HEK293T (cell line): ENCODE measurements at regions not wholly inside any gene's neighbourhood (a gene's known extent, or its start where the extent isn't known, plus 50 kb on each side); places are given as distances from the start of the nearest gene placed in this dataset.

Experiments
- BHLHE40 ChIP-seq: fragments of 450-650 bp; IDR thresholded peaks from 2 replicates; pipeline ENCODE4 v1.6.1; 2016; ENCODE audit warnings: mild to moderate bottlenecking, moderate library complexity, borderline replicate concordance
- SP1 ChIP-seq: fragments of 450-650 bp; IDR thresholded peaks from 2 replicates; pipeline ENCODE4 v1.6.1; 2017
- TF ChIP-seq, protein P1 (sequence below): fragments of 450-650 bp; IDR thresholded peaks from 2 replicates; pipeline ENCODE4 v1.6.1; 2016

DNA sequence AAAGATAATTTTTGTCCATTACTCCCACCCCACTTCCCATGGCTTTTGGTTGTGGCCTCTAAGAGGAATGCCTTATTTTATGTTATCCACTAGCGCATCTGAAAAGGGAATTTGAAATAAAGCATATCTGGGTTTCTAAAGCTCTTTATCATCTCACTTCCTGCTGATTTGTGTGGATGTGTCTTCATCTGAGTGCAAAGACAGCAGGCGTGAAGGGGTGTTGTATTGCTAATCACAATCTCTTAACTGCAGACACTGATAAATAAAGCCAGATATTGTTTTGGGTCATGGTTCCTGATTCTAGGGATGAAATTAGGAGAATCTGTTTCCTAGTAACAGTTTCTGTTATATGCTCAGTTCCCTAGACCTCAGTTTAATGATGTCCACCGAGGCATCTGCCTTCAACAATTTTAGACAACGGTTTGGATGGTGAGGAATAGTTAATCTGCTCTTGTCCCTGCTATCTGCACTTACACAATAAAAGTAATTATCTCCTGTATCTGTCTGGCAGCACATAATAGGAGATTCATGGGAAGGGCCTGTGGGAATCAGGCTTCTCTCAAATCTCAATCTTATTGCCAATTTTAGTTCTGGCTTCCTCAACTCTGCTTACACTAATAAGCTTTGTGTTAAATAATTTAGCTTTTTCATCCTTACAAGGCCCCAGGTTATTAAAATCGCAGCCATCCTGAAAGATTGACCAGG is 517.9 kb upstream of the ATXN8OS start:
- TF ChIP-seq BHLHE40, result no peak
- TF ChIP-seq SP1, result no peak
- TF ChIP-seq, protein P1, sequence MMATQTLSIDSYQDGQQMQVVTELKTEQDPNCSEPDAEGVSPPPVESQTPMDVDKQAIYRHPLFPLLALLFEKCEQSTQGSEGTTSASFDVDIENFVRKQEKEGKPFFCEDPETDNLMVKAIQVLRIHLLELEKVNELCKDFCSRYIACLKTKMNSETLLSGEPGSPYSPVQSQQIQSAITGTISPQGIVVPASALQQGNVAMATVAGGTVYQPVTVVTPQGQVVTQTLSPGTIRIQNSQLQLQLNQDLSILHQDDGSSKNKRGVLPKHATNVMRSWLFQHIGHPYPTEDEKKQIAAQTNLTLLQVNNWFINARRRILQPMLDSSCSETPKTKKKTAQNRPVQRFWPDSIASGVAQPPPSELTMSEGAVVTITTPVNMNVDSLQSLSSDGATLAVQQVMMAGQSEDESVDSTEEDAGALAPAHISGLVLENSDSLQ, result no peak
